ENCODE measurements at regions not wholly inside any gene's neighbourhood (a gene's known extent, or its start where the extent isn't known, plus 50 kb on each side); places are given as distances from the start of the nearest gene placed in this dataset.

GRCh38 chr16:65648101-65648500 is 526.2 kb upstream of the CDH11 start:
- Histone ChIP-seq H4K5ac (ENCODE audit: low read depth, low read length) (no peak overlapping the region), H3K14ac (replicated peaks; ENCODE audit: low read depth, low read length) (no peak overlapping the region), H3K9me1 (ENCODE audit: insufficient read depth, low read length) (no peaks in the 10 kb centered on the region), H2AK5ac (ENCODE audit: low read depth, low read length) (no peak overlapping the region), H3K79me1 (ENCODE audit: low read depth in 1 of 2, low read length in 2 of 2) (no peaks in the 10 kb centered on the region), H3K36me3 (ENCODE audit: control insufficient read depth, insufficient read depth, low read length) (no peaks in the 10 kb centered on the region), H3K4ac (ENCODE audit: low read depth, low read length) (no peak overlapping the region), H3K4me2 (ENCODE audit: low read depth, low read length) (no peak overlapping the region), H3K4me3 (ENCODE audit: insufficient read depth, low read depth, low read length) (no peak overlapping the region), H3K9ac (ENCODE audit: low read depth, low read length) (no peak overlapping the region), H2AFZ (replicated peaks; ENCODE audit: low read length, poor library complexity) (no peak overlapping the region), H2BK5ac (ENCODE audit: low read depth, low read length, poor library complexity, severe bottlenecking) (no peak overlapping the region), H3K9me3 (ENCODE audit: control insufficient read depth, insufficient read depth, low read length) (no peaks in the 10 kb centered on the region), H2BK20ac (ENCODE audit: low read depth, low read length) (no peak overlapping the region), H2BK120ac (ENCODE audit: low read depth, low read length) (no peak overlapping the region), H3K23ac (ENCODE audit: low read depth, low read length) (no peak overlapping the region), H3K56ac (ENCODE audit: extremely low read depth, insufficient read depth, low read length) (no peak overlapping the region), H3K18ac (ENCODE audit: low read depth, low read length) (no peak overlapping the region), H3K27me3 (ENCODE audit: control insufficient read depth, insufficient read depth, low read length) (peaks cover 10% of the 10 kb centered on the region), H3K4me1 (ENCODE audit: control insufficient read depth, insufficient read depth, low read length) (no peaks in the 10 kb centered on the region), H4K20me1 (ENCODE audit: insufficient read depth, low read length) (no peaks in the 10 kb centered on the region), H4K91ac (ENCODE audit: insufficient read depth, low read depth, low read length) (no peak overlapping the region), H4K8ac (ENCODE audit: low read depth in 2 of 2, low read length in 2 of 2) (no peak overlapping the region), H2BK15ac (ENCODE audit: low read depth, low read length) (no peak overlapping the region), H2AK9ac (replicated peaks; ENCODE audit: low read depth, low read length, poor library complexity) (no peak overlapping the region), H3K27ac (ENCODE audit: insufficient read depth, low read length) (no peak overlapping the region)
- BruUV-seq (replicated peaks), result no TSS peak
- ChIA-PET POLR2A (ENCODE audit: unreplicated experiment) (no interaction called here), CTCF (no interaction called here)
- dilution Hi-C loops (cut with HindIII; ENCODE audit: low sequenced_read_pairs, unreplicated experiment) (no loop called here), in situ Hi-C loops (cut with MboI; ENCODE audit: low sequenced_read_pairs) (no loop called here), intact Hi-C loops (cut with micrococcal nuclease) (no loop called here)
- DNase-seq (no peak), ATAC-seq (ENCODE audit: low read depth) (no peak)
- TF ChIP-seq ELK1 (IDR thresholded peaks at IDR 0.05; ENCODE audit: borderline replicate concordance, low read depth, low read length), result no peak
- TF ChIP-seq CEBPB (IDR thresholded peaks at IDR 0.05; ENCODE audit: low read depth, low read length), result no peak
- TF ChIP-seq MAZ (IDR thresholded peaks at IDR 0.05; ENCODE audit: borderline replicate concordance, low read depth, low read length), result no peak
- TF ChIP-seq CHD1 (IDR thresholded peaks at IDR 0.05; ENCODE audit: low read depth, low read length), result no peak
- no peak for TF ChIP-seq RAD21 (IDR thresholded peaks at IDR 0.05; ENCODE audit: low read length)
- no peak for TF ChIP-seq USF2 (IDR thresholded peaks at IDR 0.05; ENCODE audit: low read depth, low read length)
- TF ChIP-seq MXI1 (IDR thresholded peaks at IDR 0.05; ENCODE audit: borderline replicate concordance, low read depth, low read length), result no peak
- no peak for TF ChIP-seq BHLHE40 (IDR thresholded peaks at IDR 0.05; ENCODE audit: low read depth, low read length)
- no peak for TF ChIP-seq FOS (IDR thresholded peaks at IDR 0.05; ENCODE audit: low read depth, low read length)
- TF ChIP-seq MAFK (IDR thresholded peaks at IDR 0.05; ENCODE audit: low read depth, low read length), result no peak
- TF ChIP-seq RFX5 (IDR thresholded peaks at IDR 0.05; ENCODE audit: low read depth, low read length), result no peak
- no peak for TF ChIP-seq RCOR1 (IDR thresholded peaks at IDR 0.05; ENCODE audit: insufficient replicate concordance, low read length)
- no peak for TF ChIP-seq NFE2L2 (IDR thresholded peaks at IDR 0.05; ENCODE audit: low read depth, low read length)
- no peak for TF ChIP-seq CTCF (conservative IDR thresholded peaks at IDR 0.05; ENCODE audit: low read depth, low read length)
- no peak for TF ChIP-seq POLR2A (IDR thresholded peaks at IDR 0.05; ENCODE audit: low read depth, low read length)
- no peak for TF ChIP-seq SMC3 (IDR thresholded peaks at IDR 0.05; ENCODE audit: low read depth, low read length)
- no CpG with 5 or more reads among the region's 5 CpGs for WGBS, 2 experiments (ENCODE audit: extremely low coverage in 2 of 2, insufficient read length in 1 of 2)
